HCT116 (cell line): ENCODE measurements at regions not wholly inside any gene's neighbourhood (a gene's known extent, or its start where the extent isn't known, plus 50 kb on each side); places are given as distances from the start of the nearest gene placed in this dataset.

Experiments used
- ATAC-seq: fragments of 200-7000 bp; cut with Tn5 transposase; 2 replicates; pipeline ENCODE4 v1.9.1; 2020; ENCODE audit warnings: mild to moderate bottlenecking, moderate library complexity
- BruUV-seq: library from RNA; stranded (reverse); fragments of 400-500 nt; replicated peaks from 2 replicates; lab custom pipeline; 2021; lab: Mats Ljungman, UMichigan
- CTCF ChIA-PET: fragments of 300-600 bp; sonication (Branson Sonifier 250); formaldehyde crosslinking; loops from one replicate; lab custom pipeline; 2021; ENCODE audit warnings: antibody characterized with exemption; lab: Charles Lee
- POLR2A ChIA-PET: fragments of 300-600, 350-600 bp; sonication (Branson Sonifier 250); formaldehyde crosslinking; loops from one replicate; lab custom pipeline; 2021; ENCODE audit warnings: antibody characterized with exemption; lab: Charles Lee
- RAD21 ChIA-PET, 2 experiments: fragments of 300-600 bp; sonication (Branson Sonifier 250); formaldehyde crosslinking; loops; one replicate each; lab custom pipeline; 2023; ENCODE audit warnings: low total read pairs in 2 of 2; ENCODE audit not compliant: uncharacterized antibody in 2 of 2, unreplicated experiment in 2 of 2, low non-redundant PET in 1 of 2; lab: Charles Lee
- DNase-seq: peaks from one replicate; pipeline ENCODE4 v3.0.0-alpha.2; 2010; ENCODE audit warnings: low read depth, low spot score
- H2AFZ ChIP-seq: fragments of 200-600 bp; shearing (Covaris generic), sonication (generic); 2 replicates; pipeline ENCODE4 v1.6.1; 2017; ENCODE audit warnings: low read depth, mixed run types, mixed read lengths, antibody characterized with exemption, low read length; ENCODE audit not compliant: poor library complexity, severe bottlenecking
- H3K27ac ChIP-seq: 2 replicates; pipeline ENCODE4 v1.5.1; 2012; ENCODE audit warnings: low read depth, low read length
- H3K27me3 ChIP-seq: fragments of 200-600 bp; sonication (generic); 2 replicates; pipeline ENCODE4 v1.6.1; 2016; ENCODE audit warnings: mixed run types, low read length, mixed read lengths; ENCODE audit not compliant: insufficient read depth
- H3K36me3 ChIP-seq, 2 experiments: fragments of 200-500 bp in 1 of 2; fragments of 200-600 bp in 1 of 2; sonication (Bioruptor generic) in 1 of 2; sonication (generic) in 1 of 2; 2 replicates each; pipeline versions ENCODE4 v1.5.1 to v1.6.1; 2014 to 2016; ENCODE audit warnings: low read length in 2 of 2, inconsistent platforms in 1 of 2, mixed read lengths in 1 of 2, mixed run types in 1 of 2; ENCODE audit not compliant: insufficient read depth in 2 of 2, control insufficient read depth in 1 of 2
- H3K4me1 ChIP-seq, 2 experiments: fragments of 200-600 bp in 1 of 2; sonication (generic) in 1 of 2; 2 replicates each; pipeline versions ENCODE4 v1.5.1 to v1.6.1; 2012 to 2017; ENCODE audit warnings: low read length in 2 of 2, inconsistent platforms in 1 of 2, mild to moderate bottlenecking in 1 of 2, mixed read lengths in 1 of 2, mixed run types in 1 of 2, moderate library complexity in 1 of 2; ENCODE audit not compliant: insufficient read depth in 2 of 2, control insufficient read depth in 1 of 2
- H3K4me2 ChIP-seq: fragments of 200-600 bp; sonication (generic); 2 replicates; pipeline ENCODE4 v1.6.1; 2017; ENCODE audit warnings: mixed run types, low read length, mixed read lengths
- H3K4me3 ChIP-seq, 2 experiments: fragments of 200-600 bp in 1 of 2; sonication (generic) in 1 of 2; replicated peaks in 1 of 2; 2 replicates each; pipeline ENCODE4 v1.5.1; 2011 to 2016; ENCODE audit warnings: low read length in 2 of 2, control low read depth in 1 of 2, low read depth in 1 of 2, mild to moderate bottlenecking in 1 of 2, mixed read lengths in 1 of 2, mixed run types in 1 of 2
- H3K79me2 ChIP-seq: fragments of 200-600 bp; sonication (generic); 2 replicates; pipeline ENCODE4 v1.6.1; 2017; ENCODE audit warnings: mild to moderate bottlenecking, mixed run types, low read length, moderate library complexity, mixed read lengths; ENCODE audit not compliant: insufficient read depth
- H3K9ac ChIP-seq: fragments of 200-600 bp; sonication (generic); 2 replicates; pipeline ENCODE4 v1.6.1; 2016; ENCODE audit warnings: low read length, mixed read lengths
- H3K9me2 ChIP-seq: fragments of 200-600 bp; sonication (generic), shearing (Covaris generic); 2 replicates; pipeline ENCODE4 v1.6.1; 2017; ENCODE audit warnings: mixed run types, mild to moderate bottlenecking, moderate library complexity; ENCODE audit not compliant: insufficient read depth
- H3K9me3 ChIP-seq, 2 experiments: fragments of 200-500 bp in 1 of 2; fragments of 200-600 bp in 1 of 2; sonication (Bioruptor generic) in 1 of 2; sonication (generic) in 1 of 2; 2 replicates each; pipeline ENCODE4 v1.6.1; 2014 to 2017; ENCODE audit warnings: low read length in 2 of 2, mixed read lengths in 2 of 2, inconsistent platforms in 1 of 2, low read depth in 1 of 2, mild to moderate bottlenecking in 1 of 2, mixed run types in 1 of 2, moderate library complexity in 1 of 2; ENCODE audit not compliant: control insufficient read depth in 1 of 2, insufficient read depth in 1 of 2
- H4K20me1 ChIP-seq: fragments of 200-600 bp; sonication (generic), shearing (Covaris generic); 2 replicates; pipeline ENCODE4 v1.6.1; 2017; ENCODE audit warnings: mixed run types, mild to moderate bottlenecking, moderate library complexity; ENCODE audit not compliant: insufficient read depth
- CBX3 ChIP-seq: IDR thresholded peaks from 2 replicates; pipeline ENCODE4 v1.6.1; 2012; ENCODE audit warnings: low read depth
- CEBPB ChIP-seq: IDR thresholded peaks from 2 replicates; pipeline ENCODE4 v1.6.1; 2012; ENCODE audit warnings: low read depth
- EGR1 ChIP-seq: IDR thresholded peaks from 2 replicates; pipeline ENCODE4 v1.6.1; 2012; ENCODE audit warnings: low read depth
- ELF1 ChIP-seq: IDR thresholded peaks from 2 replicates; pipeline ENCODE4 v1.6.1; 2012; ENCODE audit warnings: low read depth, borderline replicate concordance
- EZH2 ChIP-seq: fragments of 200-600 bp; sonication (generic); IDR thresholded peaks from 2 replicates; pipeline ENCODE4 v1.6.1; 2017; ENCODE audit warnings: antibody characterized with exemption, mixed run types
- EZH2phosphoT487 ChIP-seq: fragments of 200-600 bp; IDR thresholded peaks from 2 replicates; pipeline ENCODE4 v1.6.1; 2018; ENCODE audit warnings: antibody characterized with exemption, borderline replicate concordance
- FOSL1 ChIP-seq: IDR thresholded peaks from 2 replicates; pipeline ENCODE4 v1.6.1; 2012; ENCODE audit warnings: low read depth
- JUND ChIP-seq: IDR thresholded peaks from 2 replicates; pipeline ENCODE4 v1.6.1; 2012
- MAX ChIP-seq: IDR thresholded peaks from 2 replicates; pipeline ENCODE4 v1.6.1; 2012
- POLR2A ChIP-seq: IDR thresholded peaks from 2 replicates; pipeline ENCODE4 v1.7.0; 2011; ENCODE audit warnings: borderline replicate concordance; ENCODE audit not compliant: insufficient read depth, insufficient read length; ENCODE audit errors: extremely low read depth
- RAD21 ChIP-seq: IDR thresholded peaks from 2 replicates; pipeline ENCODE4 v1.6.1; 2012; ENCODE audit warnings: low read depth, mild to moderate bottlenecking
- REST ChIP-seq: IDR thresholded peaks from 2 replicates; pipeline ENCODE4 v1.6.1; 2012; ENCODE audit warnings: low read depth
- SIN3A ChIP-seq: IDR thresholded peaks from 2 replicates; pipeline ENCODE4 v1.6.1; 2012; ENCODE audit warnings: low read depth
- SP1 ChIP-seq: IDR thresholded peaks from 2 replicates; pipeline ENCODE4 v1.6.1; 2012; ENCODE audit warnings: low read depth
- SRF ChIP-seq: IDR thresholded peaks from 2 replicates; pipeline ENCODE4 v1.6.1; 2012; ENCODE audit warnings: low read depth
- TCF7L2 ChIP-seq: IDR thresholded peaks from 2 replicates; pipeline ENCODE4 v1.7.0; 2011; ENCODE audit warnings: borderline replicate concordance, inconsistent platforms; ENCODE audit not compliant: insufficient read depth, insufficient read length; ENCODE audit errors: extremely low read depth
- YY1 ChIP-seq: IDR thresholded peaks from 2 replicates; pipeline ENCODE4 v1.6.1; 2011; ENCODE audit warnings: low read length, low read depth, moderate library complexity, mild to moderate bottlenecking; ENCODE audit not compliant: insufficient replicate concordance; ENCODE audit errors: extremely low read depth
- ZFX ChIP-seq: fragments of 450-650 bp; IDR thresholded peaks from 2 replicates; pipeline ENCODE4 v1.6.1; 2017
- ZNF274 ChIP-seq: fragments of 200-500 bp; sonication (Bioruptor generic); IDR thresholded peaks from 2 replicates; pipeline ENCODE4 v1.6.1; 2014; ENCODE audit warnings: mild to moderate bottlenecking, low read depth, low read length, inconsistent platforms
- intact Hi-C: fragments of 100-400 bp; cut with micrococcal nuclease; formaldehyde crosslinking; loops from 2 replicates; pipeline ENCODE4 v1.10.0; 2022
- TF ChIP-seq, protein P1 (sequence below): IDR thresholded peaks from 2 replicates; pipeline ENCODE4 v1.6.1; 2012

DNA sequence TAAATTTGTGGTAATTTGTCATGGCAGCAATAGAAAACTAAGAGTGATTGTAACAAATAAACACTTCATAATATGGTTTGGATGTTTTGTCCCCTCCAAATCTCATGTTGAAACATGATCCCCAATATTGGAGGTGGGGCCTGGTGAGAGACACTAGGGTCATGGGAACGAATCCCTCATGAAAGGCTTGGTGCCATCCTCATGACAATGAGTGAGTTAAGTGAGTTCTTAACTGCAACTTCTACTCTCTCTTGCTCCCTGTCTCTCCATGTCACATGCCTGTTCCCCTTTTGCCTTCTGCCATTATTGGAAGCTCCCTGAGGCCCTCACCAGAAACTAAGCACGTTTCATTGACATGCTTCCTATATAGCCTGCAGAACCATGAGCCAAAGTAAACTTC, 1233.2 kb downstream of the OLFM4 start:
- ChIA-PET CTCF (no interaction called here), POLR2A (no interaction called here)
- Histone ChIP-seq H3K9ac (no peak overlapping the region), H3K4me3 (no peak overlapping the region), H3K79me2 (no peaks in the 10 kb centered on the region), H3K4me2 (no peak overlapping the region), H3K27me3 (no peaks in the 10 kb centered on the region), H3K36me3 (no peaks in the 10 kb centered on the region), H4K20me1 (no peaks in the 10 kb centered on the region), H3K9me2 (no peaks in the 10 kb centered on the region)
- no TSS peak for BruUV-seq
- no peak for TF ChIP-seq SP1
- TF ChIP-seq, all 23 proteins: peak for 0
- Histone ChIP-seq H2AFZ (no peak overlapping the region), H3K4me1 (no peaks in the 10 kb centered on the region), H3K27ac (no peak overlapping the region), H3K9me3 (peaks cover 18 to 23% of the 10 kb centered on the region in 2 experiments; a peak in 3 of 4 replicates)
- ATAC-seq (no peak), DNase-seq (no peak)
- RAD21 ChIA-PET, result no interaction called here
- intact Hi-C loops, result loop anchor here (10.0 kb wide), 1 partner anchor 123 kb away; no protein-coding TSS in a partner anchor

DNA sequence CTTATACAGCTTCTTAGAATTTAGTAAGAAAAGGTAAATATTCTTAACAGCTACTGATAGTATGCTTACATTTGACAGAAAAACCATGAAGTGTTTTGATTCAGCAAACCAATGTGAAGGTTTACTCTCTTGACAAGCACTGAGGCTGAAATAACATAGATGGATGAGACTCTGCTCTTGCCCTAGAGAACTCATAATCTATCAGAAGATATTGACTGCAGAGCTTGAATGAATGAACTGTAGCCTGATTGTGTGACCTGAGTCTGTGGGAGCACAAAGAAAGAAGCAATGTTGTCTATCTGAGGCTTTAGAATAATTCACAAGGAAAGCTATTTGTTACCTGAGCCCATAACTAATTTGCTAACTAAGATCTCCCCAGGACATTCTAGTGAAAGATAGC, 1235.3 kb downstream of the OLFM4 start:
- POLR2A ChIA-PET, result no interaction called here
- CTCF ChIA-PET, result no interaction called here
- RAD21 ChIA-PET, result no interaction called here

More for the DNA sequence above, 1235.3 kb downstream of the OLFM4 start:
- DNase-seq (no peak), ATAC-seq (no peak)
- TF ChIP-seq RAD21, result no peak
- TF ChIP-seq CBX3, result no peak
- TF ChIP-seq EZH2phosphoT487, result no peak
- TF ChIP-seq EGR1, result no peak
- TF ChIP-seq JUND, result no peak
- no peak for TF ChIP-seq POLR2A
- no peak for TF ChIP-seq FOSL1
- no peak for TF ChIP-seq CEBPB
- no peak for TF ChIP-seq REST
- no peak for TF ChIP-seq EZH2
- no peak for TF ChIP-seq SIN3A
- TF ChIP-seq SRF, result no peak
- TF ChIP-seq TCF7L2, result no peak
- no peak for TF ChIP-seq ZNF274
- TF ChIP-seq ELF1, result no peak
- TF ChIP-seq MAX, result no peak
- no peak for TF ChIP-seq YY1
- TF ChIP-seq SP1, result no peak
- TF ChIP-seq, protein P1, sequence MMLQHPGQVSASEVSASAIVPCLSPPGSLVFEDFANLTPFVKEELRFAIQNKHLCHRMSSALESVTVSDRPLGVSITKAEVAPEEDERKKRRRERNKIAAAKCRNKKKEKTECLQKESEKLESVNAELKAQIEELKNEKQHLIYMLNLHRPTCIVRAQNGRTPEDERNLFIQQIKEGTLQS, result no peak
- TF ChIP-seq ZFX, result no peak
- Histone ChIP-seq H3K9me2 (no peaks in the 10 kb centered on the region), H3K4me2 (no peak overlapping the region), H4K20me1 (no peaks in the 10 kb centered on the region), H3K79me2 (no peaks in the 10 kb centered on the region), H3K36me3 (no peaks in the 10 kb centered on the region), H3K27me3 (no peaks in the 10 kb centered on the region), H3K9ac (no peak overlapping the region), H3K4me1 (no peaks in the 10 kb centered on the region), H3K9me3 (peaks cover 10 to 15% of the 10 kb centered on the region in 2 experiments; a peak in 2 of 4 replicates), H2AFZ (no peak overlapping the region), H3K4me3 (no peak overlapping the region), H3K27ac (no peak overlapping the region)
- intact Hi-C loops, result loop anchor here (10.0 kb wide), 1 partner anchor 121 kb away; no protein-coding TSS in a partner anchor
- BruUV-seq, result no TSS peak
